Neural progenitor cell (in vitro differentiated cells): ENCODE measurements at regions not wholly inside any gene's neighbourhood (a gene's known extent, or its start where the extent isn't known, plus 50 kb on each side); places are given as distances from the start of the nearest gene placed in this dataset.

ENCODE experiments used
- CTCF ChIP-seq: fragments of 200-600 bp; sonication (generic); IDR thresholded peaks from 2 replicates; pipeline ENCODE4 v1.5.1; 2017; ENCODE audit warnings: antibody characterized with exemption, mild to moderate bottlenecking
- EZH2 ChIP-seq: fragments of 200-600 bp; sonication (generic); IDR thresholded peaks from 2 replicates; pipeline ENCODE4 v1.6.1; 2017; ENCODE audit warnings: antibody characterized with exemption, mild to moderate bottlenecking, moderate library complexity
- EZH2phosphoT487 ChIP-seq: fragments of 200-600 bp; sonication (generic); IDR thresholded peaks from 2 replicates; pipeline ENCODE4 v1.6.1; 2017; ENCODE audit warnings: antibody characterized with exemption

- TF ChIP-seq CTCF (no peak), EZH2phosphoT487 (no peak), EZH2 (no peak)
Observed at GRCh38 chr9:25254051-25254450, 424.2 kb downstream of the TUSC1 start.
